GM23338 (cell line): ENCODE measurements at regions not wholly inside any gene's neighbourhood (a gene's known extent, or its start where the extent isn't known, plus 50 kb on each side); places are given as distances from the start of the nearest gene placed in this dataset.

Source experiments
- ATAC-seq: fragments of 200-7000 bp; cut with Tn5 transposase; 3 replicates; pipeline ENCODE4 v1.9.1; 2020
- DNase-seq: peaks from one replicate; pipeline ENCODE4 v3.0.0-alpha.2; 2015; ENCODE audit warnings: low spot score
- H2AFZ ChIP-seq: fragments of 200-600 bp; sonication (generic); 2 replicates; pipeline ENCODE4 v1.8.0; 2016; ENCODE audit warnings: antibody characterized with exemption, mild to moderate bottlenecking, moderate library complexity
- H3F3A ChIP-seq: fragments of 200-600 bp; sonication (generic); replicated peaks from 2 replicates; pipeline ENCODE4 v1.8.0; 2017; ENCODE audit warnings: antibody characterized with exemption, mixed run types, low read depth
- H3K27ac ChIP-seq: fragments of 200-600 bp; sonication (generic); 2 replicates; pipeline ENCODE4 v1.6.1; 2016; ENCODE audit warnings: low read depth
- H3K27me3 ChIP-seq: fragments of 200-600 bp; sonication (generic); 2 replicates; pipeline ENCODE4 v1.8.0; 2016; ENCODE audit warnings: mild to moderate bottlenecking, mixed run types, moderate library complexity; ENCODE audit not compliant: insufficient read depth
- H3K36me3 ChIP-seq: fragments of 200-600 bp; sonication (generic); 2 replicates; pipeline ENCODE4 v1.8.0; 2016; ENCODE audit warnings: mild to moderate bottlenecking; ENCODE audit not compliant: insufficient read depth
- H3K4me1 ChIP-seq: fragments of 200-600 bp; sonication (generic); 2 replicates; pipeline ENCODE4 v1.8.0; 2016; ENCODE audit warnings: mild to moderate bottlenecking, moderate library complexity; ENCODE audit not compliant: insufficient read depth
- H3K4me2 ChIP-seq: fragments of 200-600 bp; sonication (generic); 2 replicates; pipeline ENCODE4 v1.7.1; 2017; ENCODE audit warnings: mixed run types
- H3K4me3 ChIP-seq: fragments of 200-600 bp; sonication (generic); 2 replicates; pipeline ENCODE4 v1.6.1; 2016; ENCODE audit warnings: mixed run types
- H3K79me2 ChIP-seq: fragments of 200-600 bp; sonication (generic); replicated peaks from 2 replicates; pipeline ENCODE4 v1.8.0; 2017; ENCODE audit warnings: mild to moderate bottlenecking; ENCODE audit not compliant: insufficient read depth
- H3K9me2 ChIP-seq: fragments of 200-600 bp; sonication (generic); 2 replicates; pipeline ENCODE4 v1.8.0; 2017; ENCODE audit not compliant: insufficient read depth
- H4K20me1 ChIP-seq: fragments of 200-600 bp; sonication (generic); replicated peaks from 2 replicates; pipeline ENCODE4 v1.8.0; 2017; ENCODE audit warnings: mild to moderate bottlenecking; ENCODE audit not compliant: insufficient read depth
- H3K27ac Mint-ChIP-seq: 2 replicates; pipeline ENCODE4 v1.8.0; 2020; ENCODE audit warnings: inconsistent platforms, mild to moderate bottlenecking, moderate library complexity, mixed read lengths
- H3K27me3 Mint-ChIP-seq: 3 replicates; pipeline ENCODE4 v1.8.0; 2022; ENCODE audit warnings: low read depth, mild to moderate bottlenecking, moderate library complexity, mixed read lengths, inconsistent platforms; ENCODE audit not compliant: insufficient read depth, poor library complexity
- H3K36me3 Mint-ChIP-seq: 3 replicates; pipeline ENCODE4 v1.8.0; 2021; ENCODE audit warnings: low read depth, mild to moderate bottlenecking, inconsistent platforms, moderate library complexity, mixed read lengths
- H3K4me1 Mint-ChIP-seq: 3 replicates; pipeline ENCODE4 v1.8.0; 2020; ENCODE audit warnings: mild to moderate bottlenecking, inconsistent platforms, mixed read lengths
- H3K4me3 Mint-ChIP-seq: 3 replicates; pipeline ENCODE4 v1.8.0; 2021; ENCODE audit warnings: moderate library complexity, mild to moderate bottlenecking, inconsistent platforms, mixed read lengths
- H3K9me3 Mint-ChIP-seq: 3 replicates; pipeline ENCODE4 v1.8.0; 2020; ENCODE audit warnings: moderate library complexity, mild to moderate bottlenecking, inconsistent platforms, mixed read lengths
- CREB1 ChIP-seq: fragments of 250-450 bp; sonication (Bioruptor Pico); IDR thresholded peaks from 2 replicates; pipeline ENCODE4 v1.5.0; 2020; ENCODE audit warnings: low read depth, mild to moderate bottlenecking, moderate library complexity
- CTCF ChIP-seq, 2 experiments: fragments of 200-600 bp in 1 of 2; sonication (generic) in 1 of 2; conservative IDR thresholded peaks; 2 replicates each; pipeline versions ENCODE4 v1.5.1 to v1.6.1; 2016 to 2017; ENCODE audit warnings: antibody characterized with exemption in 2 of 2, low read depth in 2 of 2, mild to moderate bottlenecking in 2 of 2, moderate library complexity in 1 of 2
- EZH2 ChIP-seq: fragments of 200-600 bp; sonication (generic); IDR thresholded peaks from one replicate; pipeline ENCODE4 v1.8.0; 2017; ENCODE audit warnings: antibody characterized with exemption, mild to moderate bottlenecking, low read depth; ENCODE audit not compliant: unreplicated experiment
- EZH2phosphoT487 ChIP-seq: fragments of 200-600 bp; sonication (generic); IDR thresholded peaks from one replicate; pipeline ENCODE4 v1.8.1; 2018; ENCODE audit warnings: antibody characterized with exemption; ENCODE audit not compliant: unreplicated experiment
- JUNB ChIP-seq: IDR thresholded peaks from one replicate; pipeline ENCODE4 v1.6.1; 2016; ENCODE audit warnings: antibody characterized with exemption; ENCODE audit not compliant: unreplicated experiment
- NANOG ChIP-seq: IDR thresholded peaks from 2 replicates; pipeline ENCODE4 v1.6.1; 2016; ENCODE audit warnings: antibody characterized with exemption, borderline replicate concordance
- POLR2AphosphoS5 ChIP-seq: IDR thresholded peaks from 2 replicates; pipeline ENCODE4 v1.6.1; 2016; ENCODE audit warnings: antibody characterized with exemption, low read depth
- STAT1 ChIP-seq: IDR thresholded peaks from one replicate; pipeline ENCODE4 v1.6.1; 2016; ENCODE audit warnings: antibody characterized with exemption; ENCODE audit not compliant: unreplicated experiment
- ZNF114 ChIP-seq: fragments of 250-450 bp; sonication (Bioruptor Pico); IDR thresholded peaks from 2 replicates; pipeline ENCODE4 v1.5.0; 2020; ENCODE audit warnings: mild to moderate bottlenecking, moderate library complexity
- ZNF331 ChIP-seq: fragments of 250-450 bp; sonication (Bioruptor Pico); IDR thresholded peaks from 2 replicates; pipeline ENCODE4 v1.5.0; 2020; ENCODE audit warnings: low read depth, mild to moderate bottlenecking, moderate library complexity
- TF ChIP-seq, protein P1 (sequence below): fragments of 250-450 bp; sonication (Bioruptor Pico); IDR thresholded peaks from 2 replicates; pipeline ENCODE4 v1.5.0; 2020; ENCODE audit warnings: mild to moderate bottlenecking, moderate library complexity
- TF ChIP-seq, protein P2 (sequence below): IDR thresholded peaks from one replicate; pipeline ENCODE4 v1.6.1; 2018; ENCODE audit warnings: antibody characterized with exemption; ENCODE audit not compliant: unreplicated experiment
- TF ChIP-seq, protein P3 (sequence below): IDR thresholded peaks from 2 replicates; pipeline ENCODE4 v1.6.1; 2016; ENCODE audit warnings: antibody characterized with exemption

DNA sequence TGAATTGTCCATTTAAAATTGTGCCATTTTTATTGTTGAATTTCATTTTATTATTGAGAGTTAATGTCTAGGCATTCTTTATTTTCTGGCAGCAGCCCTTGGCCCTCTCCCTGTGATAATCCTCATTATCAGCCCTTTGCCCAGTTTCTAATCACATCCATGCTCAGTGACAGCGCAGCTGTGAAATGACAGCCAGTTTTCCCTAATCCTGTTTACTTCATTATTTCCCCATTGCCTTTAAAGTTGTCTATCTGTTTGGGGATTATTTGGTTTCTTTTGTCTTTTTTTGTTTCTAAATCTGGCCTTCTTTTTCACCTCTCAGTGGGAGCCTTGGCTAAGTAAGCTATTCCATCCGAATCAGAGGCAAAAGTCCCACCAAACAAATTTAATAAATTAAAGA is 476.9 kb downstream of the SLC6A15 start:
- no peak for DNase-seq
- no peak overlapping the region for H3K4me3 Mint-ChIP-seq
- ATAC-seq, result no peak

More for the DNA sequence above, 476.9 kb downstream of the SLC6A15 start:
- H3K36me3 Mint-ChIP-seq, result no peaks in the 10 kb centered on the region
- Histone ChIP-seq H3K36me3 (no peaks in the 10 kb centered on the region), H2AFZ (no peak overlapping the region), H3K4me3 (no peak overlapping the region), H3K4me2 (no peak overlapping the region), H3K4me1 (no peaks in the 10 kb centered on the region), H3K9me2 (no peaks in the 10 kb centered on the region), H3K79me2 (no peaks in the 10 kb centered on the region), H3K27ac (no peak overlapping the region), H3K27me3 (no peaks in the 10 kb centered on the region), H3F3A (no peaks in the 10 kb centered on the region), H4K20me1 (no peaks in the 10 kb centered on the region)
- H3K27me3 Mint-ChIP-seq, result no peaks in the 10 kb centered on the region
- peaks cover 5% of the 10 kb centered on the region; the same call in 2 of the 3 replicates for H3K4me1 Mint-ChIP-seq
- H3K27ac Mint-ChIP-seq, result no peak overlapping the region
- TF ChIP-seq NANOG, result no peak
- no peak for TF ChIP-seq ZNF331 (CRISPR knock-in tag)
- no peak for TF ChIP-seq CTCF (conservative IDR thresholded peaks at IDR 0.05; ENCODE audit: low read depth in 2 of 2)
- no peak for TF ChIP-seq POLR2AphosphoS5
- TF ChIP-seq, protein P1, sequence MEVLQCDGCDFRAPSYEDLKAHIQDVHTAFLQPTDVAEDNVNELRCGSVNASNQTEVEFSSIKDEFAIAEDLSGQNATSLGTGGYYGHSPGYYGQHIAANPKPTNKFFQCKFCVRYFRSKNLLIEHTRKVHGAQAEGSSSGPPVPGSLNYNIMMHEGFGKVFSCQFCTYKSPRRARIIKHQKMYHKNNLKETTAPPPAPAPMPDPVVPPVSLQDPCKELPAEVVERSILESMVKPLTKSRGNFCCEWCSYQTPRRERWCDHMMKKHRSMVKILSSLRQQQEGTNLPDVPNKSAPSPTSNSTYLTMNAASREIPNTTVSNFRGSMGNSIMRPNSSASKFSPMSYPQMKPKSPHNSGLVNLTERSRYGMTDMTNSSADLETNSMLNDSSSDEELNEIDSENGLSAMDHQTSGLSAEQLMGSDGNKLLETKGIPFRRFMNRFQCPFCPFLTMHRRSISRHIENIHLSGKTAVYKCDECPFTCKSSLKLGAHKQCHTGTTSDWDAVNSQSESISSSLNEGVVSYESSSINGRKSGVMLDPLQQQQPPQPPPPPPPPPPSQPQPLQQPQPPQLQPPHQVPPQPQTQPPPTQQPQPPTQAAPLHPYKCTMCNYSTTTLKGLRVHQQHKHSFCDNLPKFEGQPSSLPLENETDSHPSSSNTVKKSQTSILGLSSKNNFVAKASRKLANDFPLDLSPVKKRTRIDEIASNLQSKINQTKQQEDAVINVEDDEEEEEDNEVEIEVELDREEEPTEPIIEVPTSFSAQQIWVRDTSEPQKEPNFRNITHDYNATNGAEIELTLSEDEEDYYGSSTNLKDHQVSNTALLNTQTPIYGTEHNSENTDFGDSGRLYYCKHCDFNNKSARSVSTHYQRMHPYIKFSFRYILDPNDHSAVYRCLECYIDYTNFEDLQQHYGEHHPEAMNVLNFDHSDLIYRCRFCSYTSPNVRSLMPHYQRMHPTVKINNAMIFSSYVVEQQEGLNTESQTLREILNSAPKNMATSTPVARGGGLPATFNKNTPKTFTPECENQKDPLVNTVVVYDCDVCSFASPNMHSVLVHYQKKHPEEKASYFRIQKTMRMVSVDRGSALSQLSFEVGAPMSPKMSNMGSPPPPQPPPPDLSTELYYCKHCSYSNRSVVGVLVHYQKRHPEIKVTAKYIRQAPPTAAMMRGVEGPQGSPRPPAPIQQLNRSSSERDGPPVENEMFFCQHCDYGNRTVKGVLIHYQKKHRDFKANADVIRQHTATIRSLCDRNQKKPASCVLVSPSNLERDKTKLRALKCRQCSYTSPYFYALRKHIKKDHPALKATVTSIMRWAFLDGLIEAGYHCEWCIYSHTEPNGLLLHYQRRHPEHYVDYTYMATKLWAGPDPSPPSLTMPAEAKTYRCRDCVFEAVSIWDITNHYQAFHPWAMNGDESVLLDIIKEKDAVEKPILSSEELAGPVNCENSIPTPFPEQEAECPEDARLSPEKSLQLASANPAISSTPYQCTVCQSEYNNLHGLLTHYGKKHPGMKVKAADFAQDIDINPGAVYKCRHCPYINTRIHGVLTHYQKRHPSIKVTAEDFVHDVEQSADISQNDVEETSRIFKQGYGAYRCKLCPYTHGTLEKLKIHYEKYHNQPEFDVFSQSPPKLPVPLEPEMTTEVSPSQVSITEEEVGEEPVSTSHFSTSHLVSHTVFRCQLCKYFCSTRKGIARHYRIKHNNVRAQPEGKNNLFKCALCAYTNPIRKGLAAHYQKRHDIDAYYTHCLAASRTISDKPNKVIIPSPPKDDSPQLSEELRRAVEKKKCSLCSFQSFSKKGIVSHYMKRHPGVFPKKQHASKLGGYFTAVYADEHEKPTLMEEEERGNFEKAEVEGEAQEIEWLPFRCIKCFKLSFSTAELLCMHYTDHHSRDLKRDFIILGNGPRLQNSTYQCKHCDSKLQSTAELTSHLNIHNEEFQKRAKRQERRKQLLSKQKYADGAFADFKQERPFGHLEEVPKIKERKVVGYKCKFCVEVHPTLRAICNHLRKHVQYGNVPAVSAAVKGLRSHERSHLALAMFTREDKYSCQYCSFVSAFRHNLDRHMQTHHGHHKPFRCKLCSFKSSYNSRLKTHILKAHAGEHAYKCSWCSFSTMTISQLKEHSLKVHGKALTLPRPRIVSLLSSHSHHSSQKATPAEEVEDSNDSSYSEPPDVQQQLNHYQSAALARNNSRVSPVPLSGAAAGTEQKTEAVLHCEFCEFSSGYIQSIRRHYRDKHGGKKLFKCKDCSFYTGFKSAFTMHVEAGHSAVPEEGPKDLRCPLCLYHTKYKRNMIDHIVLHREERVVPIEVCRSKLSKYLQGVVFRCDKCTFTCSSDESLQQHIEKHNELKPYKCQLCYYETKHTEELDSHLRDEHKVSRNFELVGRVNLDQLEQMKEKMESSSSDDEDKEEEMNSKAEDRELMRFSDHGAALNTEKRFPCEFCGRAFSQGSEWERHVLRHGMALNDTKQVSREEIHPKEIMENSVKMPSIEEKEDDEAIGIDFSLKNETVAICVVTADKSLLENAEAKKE (CRISPR knock-in tag), result no peak
- TF ChIP-seq EZH2phosphoT487, result no peak
- TF ChIP-seq ZNF114 (CRISPR knock-in tag), result no peak
- TF ChIP-seq STAT1, result no peak
- no peak for TF ChIP-seq EZH2
- TF ChIP-seq CREB1 (CRISPR knock-in tag), result no peak
- TF ChIP-seq JUNB, result no peak
- TF ChIP-seq, protein P2, sequence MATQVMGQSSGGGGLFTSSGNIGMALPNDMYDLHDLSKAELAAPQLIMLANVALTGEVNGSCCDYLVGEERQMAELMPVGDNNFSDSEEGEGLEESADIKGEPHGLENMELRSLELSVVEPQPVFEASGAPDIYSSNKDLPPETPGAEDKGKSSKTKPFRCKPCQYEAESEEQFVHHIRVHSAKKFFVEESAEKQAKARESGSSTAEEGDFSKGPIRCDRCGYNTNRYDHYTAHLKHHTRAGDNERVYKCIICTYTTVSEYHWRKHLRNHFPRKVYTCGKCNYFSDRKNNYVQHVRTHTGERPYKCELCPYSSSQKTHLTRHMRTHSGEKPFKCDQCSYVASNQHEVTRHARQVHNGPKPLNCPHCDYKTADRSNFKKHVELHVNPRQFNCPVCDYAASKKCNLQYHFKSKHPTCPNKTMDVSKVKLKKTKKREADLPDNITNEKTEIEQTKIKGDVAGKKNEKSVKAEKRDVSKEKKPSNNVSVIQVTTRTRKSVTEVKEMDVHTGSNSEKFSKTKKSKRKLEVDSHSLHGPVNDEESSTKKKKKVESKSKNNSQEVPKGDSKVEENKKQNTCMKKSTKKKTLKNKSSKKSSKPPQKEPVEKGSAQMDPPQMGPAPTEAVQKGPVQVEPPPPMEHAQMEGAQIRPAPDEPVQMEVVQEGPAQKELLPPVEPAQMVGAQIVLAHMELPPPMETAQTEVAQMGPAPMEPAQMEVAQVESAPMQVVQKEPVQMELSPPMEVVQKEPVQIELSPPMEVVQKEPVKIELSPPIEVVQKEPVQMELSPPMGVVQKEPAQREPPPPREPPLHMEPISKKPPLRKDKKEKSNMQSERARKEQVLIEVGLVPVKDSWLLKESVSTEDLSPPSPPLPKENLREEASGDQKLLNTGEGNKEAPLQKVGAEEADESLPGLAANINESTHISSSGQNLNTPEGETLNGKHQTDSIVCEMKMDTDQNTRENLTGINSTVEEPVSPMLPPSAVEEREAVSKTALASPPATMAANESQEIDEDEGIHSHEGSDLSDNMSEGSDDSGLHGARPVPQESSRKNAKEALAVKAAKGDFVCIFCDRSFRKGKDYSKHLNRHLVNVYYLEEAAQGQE, result no peak
- TF ChIP-seq, protein P3, sequence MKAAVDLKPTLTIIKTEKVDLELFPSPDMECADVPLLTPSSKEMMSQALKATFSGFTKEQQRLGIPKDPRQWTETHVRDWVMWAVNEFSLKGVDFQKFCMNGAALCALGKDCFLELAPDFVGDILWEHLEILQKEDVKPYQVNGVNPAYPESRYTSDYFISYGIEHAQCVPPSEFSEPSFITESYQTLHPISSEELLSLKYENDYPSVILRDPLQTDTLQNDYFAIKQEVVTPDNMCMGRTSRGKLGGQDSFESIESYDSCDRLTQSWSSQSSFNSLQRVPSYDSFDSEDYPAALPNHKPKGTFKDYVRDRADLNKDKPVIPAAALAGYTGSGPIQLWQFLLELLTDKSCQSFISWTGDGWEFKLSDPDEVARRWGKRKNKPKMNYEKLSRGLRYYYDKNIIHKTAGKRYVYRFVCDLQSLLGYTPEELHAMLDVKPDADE, result no peak
- no peaks in the 10 kb centered on the region for H3K9me3 Mint-ChIP-seq
